Peyer's patch (tissue), 4 donors: ENCODE measurements at regions not wholly inside any gene's neighbourhood (a gene's known extent, or its start where the extent isn't known, plus 50 kb on each side); places are given as distances from the start of the nearest gene placed in this dataset.

Source experiments
- DNase-seq, 3 donors: peaks; one replicate each; pipeline ENCODE4 v3.0.0-alpha.2; 2017 to 2019
- H3K27ac ChIP-seq, 4 donors: fragments of 200-600 bp; sonication (generic); one replicate each; pipeline ENCODE4 v1.5.1; 2016 to 2019
- H3K27me3 ChIP-seq, 2 donors: fragments of 200-600 bp; sonication (generic); one replicate each; pipeline ENCODE4 v1.5.1; 2019
- H3K36me3 ChIP-seq, 3 donors: fragments of 200-600 bp; sonication (generic); one replicate each; pipeline ENCODE4 v1.5.1; 2016 to 2019
- H3K4me1 ChIP-seq, 4 donors: fragments of 200-600 bp; sonication (generic); one replicate each; pipeline ENCODE4 v1.5.1; 2016 to 2019
- H3K4me3 ChIP-seq, 4 donors: fragments of 200-600 bp; sonication (generic); 1 replicate in 3 of 4; 2 replicates in 1 of 4; pipeline ENCODE4 v1.5.1; 2016 to 2019; ENCODE audit warnings: mild to moderate bottlenecking in 1 of 4
- H3K9me3 ChIP-seq, 4 donors: fragments of 200-600 bp; sonication (generic); one replicate each; pipeline ENCODE4 v1.5.1; 2016 to 2019; ENCODE audit warnings: mild to moderate bottlenecking in 1 of 4
- CTCF ChIP-seq, 6 experiments: fragments of 450-650 bp in 4 of 6; fragments of 200-600 bp in 2 of 6; sonication (generic) in 1 of 6; IDR thresholded peaks; one replicate each; pipeline ENCODE4 v1.5.1; 2017 to 2019; ENCODE audit warnings: antibody characterized with exemption in 6 of 6, mild to moderate bottlenecking in 3 of 6, moderate library complexity in 1 of 6
- POLR2A ChIP-seq, 2 donors: fragments of 450-650 bp; IDR thresholded peaks; one replicate each; pipeline ENCODE4 v1.5.1; 2017; ENCODE audit warnings: antibody characterized with exemption in 2 of 2, mild to moderate bottlenecking in 2 of 2, moderate library complexity in 2 of 2

GRCh38 chr12:34354239-34355200 is 332.2 kb downstream of the ALG10 start:
- Histone ChIP-seq H3K27me3 (no peaks in the 10 kb centered on the region), H3K27ac (no peak overlapping the region), H3K4me1 (no peaks in the 10 kb centered on the region), H3K4me3 (no peak overlapping the region), H3K9me3 (peaks cover 0 to 54% (median 15%) of the 10 kb centered on the region in 4 donors), H3K36me3 (no peaks in the 10 kb centered on the region)
- no peak for DNase-seq
- TF ChIP-seq CTCF (IDR thresholded peaks at IDR 0.05) (no peak), POLR2A (IDR thresholded peaks at IDR 0.05) (no peak)

GRCh38 chr12:34356233-34356987 is 334.1 kb downstream of the ALG10 start:
- TF ChIP-seq CTCF (IDR thresholded peaks at IDR 0.05) (no peak), POLR2A (IDR thresholded peaks at IDR 0.05) (no peak)
- Histone ChIP-seq H3K27me3 (no peaks in the 10 kb centered on the region), H3K27ac (no peak overlapping the region), H3K9me3 (peaks cover 0 to 58% (median 16%) of the 10 kb centered on the region in 4 donors), H3K36me3 (no peaks in the 10 kb centered on the region), H3K4me1 (no peaks in the 10 kb centered on the region), H3K4me3 (no peak overlapping the region)
- no peak for DNase-seq

- no peaks in the 10 kb centered on the region for H3K27me3 ChIP-seq
- H3K9me3 ChIP-seq = peaks cover 0 to 58% (median 16%) of the 10 kb centered on the region in 4 donors
- H3K4me1 ChIP-seq = no peaks in the 10 kb centered on the region
- DNase-seq = no peak
- TF ChIP-seq CTCF (IDR thresholded peaks at IDR 0.05) (no peak), POLR2A (IDR thresholded peaks at IDR 0.05) (no peak)
- no peak overlapping the region for H3K27ac ChIP-seq
- H3K36me3 ChIP-seq = no peaks in the 10 kb centered on the region
- no peak overlapping the region for H3K4me3 ChIP-seq
These were observed 335.5 kb downstream of the ALG10 start for GRCh38 chr12:34357791-34358190.

GRCh38 chr12:34358198-34358597 is 335.9 kb downstream of the ALG10 start:
- no peak for DNase-seq
- no peak overlapping the region for H3K4me3 ChIP-seq
- no peaks in the 10 kb centered on the region for H3K36me3 ChIP-seq
- H3K27ac ChIP-seq = no peak overlapping the region
- TF ChIP-seq POLR2A (IDR thresholded peaks at IDR 0.05) (no peak), CTCF (IDR thresholded peaks at IDR 0.05) (no peak)
- no peaks in the 10 kb centered on the region for H3K4me1 ChIP-seq
- H3K27me3 ChIP-seq = no peaks in the 10 kb centered on the region
- H3K9me3 ChIP-seq = peaks cover 0 to 58% (median 14%) of the 10 kb centered on the region in 4 donors

- DNase-seq = no peak
- Histone ChIP-seq H3K9me3 (peaks cover 0 to 67% (median 12%) of the 10 kb centered on the region in 4 donors), H3K4me3 (no peak overlapping the region), H3K4me1 (no peaks in the 10 kb centered on the region), H3K36me3 (no peaks in the 10 kb centered on the region), H3K27me3 (no peaks in the 10 kb centered on the region), H3K27ac (no peak overlapping the region)
- no peak for TF ChIP-seq POLR2A (IDR thresholded peaks at IDR 0.05)
These were observed 339.5 kb downstream of the ALG10 start for GRCh38 chr12:34361721-34362316.
